BLaER1 (cell line): ENCODE measurements at regions not wholly inside any gene's neighbourhood (a gene's known extent, or its start where the extent isn't known, plus 50 kb on each side); places are given as distances from the start of the nearest gene placed in this dataset.

Experiments
- H3K27ac ChIP-seq: shearing (Covaris generic); formaldehyde crosslinking; 2 replicates; pipeline ENCODE4 v1.8.1; 2022
- H3K27me3 ChIP-seq: shearing (Covaris generic); formaldehyde crosslinking; 2 replicates; pipeline ENCODE4 v1.8.1; 2022
- H3K36me3 ChIP-seq: shearing (Covaris generic); formaldehyde crosslinking; 2 replicates; pipeline ENCODE4 v1.8.1; 2022
- H3K4me1 ChIP-seq: shearing (Covaris generic); formaldehyde crosslinking; 2 replicates; pipeline ENCODE4 v1.8.1; 2022
- H3K4me2 ChIP-seq: shearing (Covaris generic); formaldehyde crosslinking; 2 replicates; pipeline ENCODE4 v1.8.1; 2022
- H3K4me3 ChIP-seq: shearing (Covaris generic); formaldehyde crosslinking; 2 replicates; pipeline ENCODE4 v1.8.1; 2022
- H3K9ac ChIP-seq: shearing (Covaris generic); formaldehyde crosslinking; 2 replicates; pipeline ENCODE4 v1.8.1; 2022
- H3K9me3 ChIP-seq: shearing (Covaris generic); formaldehyde crosslinking; 2 replicates; pipeline ENCODE4 v1.8.1; 2022
- H4K20me1 ChIP-seq: shearing (Covaris generic); formaldehyde crosslinking; 2 replicates; pipeline ENCODE4 v1.8.1; 2022
- Cebpa-rat ChIP-seq: shearing (Covaris generic); IDR thresholded peaks from 2 replicates; pipeline ENCODE4 v1.8.1; 2022

DNA sequence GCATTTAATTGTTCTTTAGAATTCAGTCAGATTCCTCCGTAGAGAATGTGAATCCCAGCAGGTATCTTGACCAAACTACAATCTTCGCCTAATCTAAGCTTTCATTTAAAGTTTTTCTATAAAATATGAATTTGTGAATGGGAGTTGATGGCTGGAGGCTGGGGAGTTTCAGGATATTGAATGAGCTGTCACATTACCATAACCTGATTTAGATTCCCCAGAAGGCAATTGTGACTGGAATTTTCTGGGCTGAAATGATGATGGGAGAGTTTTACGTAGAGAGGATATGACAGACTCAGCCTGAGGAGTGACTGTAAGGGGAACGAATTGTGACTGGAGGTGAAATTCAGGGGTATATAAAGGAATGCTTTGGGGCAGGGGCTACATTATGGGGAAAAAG lies 411.7 kb upstream of the FZD8 start:
- Histone ChIP-seq H3K4me1 (peaks cover 19% of the 10 kb centered on the region), H3K36me3 (no peaks in the 10 kb centered on the region), H3K4me3 (no peak overlapping the region), H3K4me2 (no peak overlapping the region), H4K20me1 (no peaks in the 10 kb centered on the region), H3K9me3 (peaks cover 19% of the 10 kb centered on the region), H3K9ac (no peak overlapping the region), H3K27me3 (no peaks in the 10 kb centered on the region), H3K27ac (no peak overlapping the region)
- TF ChIP-seq Cebpa-rat = no peak

DNA sequence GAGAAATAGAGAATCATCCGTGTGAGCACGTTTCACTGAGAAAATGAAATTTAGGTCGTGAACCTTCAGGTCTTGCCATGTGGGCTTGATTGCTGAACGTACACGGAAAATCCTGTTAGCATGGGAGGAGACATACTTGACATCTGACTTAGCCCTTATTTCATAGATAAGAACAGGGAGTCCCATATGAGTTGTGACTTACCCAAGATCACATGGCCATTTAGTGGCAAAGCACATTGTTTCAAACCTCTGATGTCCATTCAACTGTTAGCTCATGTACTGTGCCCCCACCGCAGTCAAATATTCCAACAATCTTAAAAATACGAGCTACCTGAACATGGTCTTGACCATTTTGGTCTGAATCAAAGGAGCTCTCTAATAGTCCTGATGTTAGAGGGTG lies 411.2 kb upstream of the FZD8 start:
- Histone ChIP-seq H3K4me1 (peaks cover 19% of the 10 kb centered on the region), H3K27me3 (no peaks in the 10 kb centered on the region), H3K4me3 (no peak overlapping the region), H3K9me3 (peaks cover 14% of the 10 kb centered on the region), H3K27ac (no peak overlapping the region), H3K4me2 (no peak overlapping the region), H3K9ac (no peak overlapping the region), H4K20me1 (no peaks in the 10 kb centered on the region), H3K36me3 (no peaks in the 10 kb centered on the region)
- no peak for TF ChIP-seq Cebpa-rat

GRCh38 chr10:36051500-36051991 lies 409.4 kb upstream of the FZD8 start:
- Histone ChIP-seq H3K9me3 (peaks cover 7% of the 10 kb centered on the region; the same call in 1 of the 2 replicates), H3K4me3 (no peak overlapping the region), H3K27ac (no peak overlapping the region), H3K4me2 (peak overlapping the region; percentile 65), H4K20me1 (no peaks in the 10 kb centered on the region), H3K27me3 (no peaks in the 10 kb centered on the region), H3K9ac (no peak overlapping the region), H3K36me3 (no peaks in the 10 kb centered on the region), H3K4me1 (peaks cover 19% of the 10 kb centered on the region)
- no peak for TF ChIP-seq Cebpa-rat

DNA sequence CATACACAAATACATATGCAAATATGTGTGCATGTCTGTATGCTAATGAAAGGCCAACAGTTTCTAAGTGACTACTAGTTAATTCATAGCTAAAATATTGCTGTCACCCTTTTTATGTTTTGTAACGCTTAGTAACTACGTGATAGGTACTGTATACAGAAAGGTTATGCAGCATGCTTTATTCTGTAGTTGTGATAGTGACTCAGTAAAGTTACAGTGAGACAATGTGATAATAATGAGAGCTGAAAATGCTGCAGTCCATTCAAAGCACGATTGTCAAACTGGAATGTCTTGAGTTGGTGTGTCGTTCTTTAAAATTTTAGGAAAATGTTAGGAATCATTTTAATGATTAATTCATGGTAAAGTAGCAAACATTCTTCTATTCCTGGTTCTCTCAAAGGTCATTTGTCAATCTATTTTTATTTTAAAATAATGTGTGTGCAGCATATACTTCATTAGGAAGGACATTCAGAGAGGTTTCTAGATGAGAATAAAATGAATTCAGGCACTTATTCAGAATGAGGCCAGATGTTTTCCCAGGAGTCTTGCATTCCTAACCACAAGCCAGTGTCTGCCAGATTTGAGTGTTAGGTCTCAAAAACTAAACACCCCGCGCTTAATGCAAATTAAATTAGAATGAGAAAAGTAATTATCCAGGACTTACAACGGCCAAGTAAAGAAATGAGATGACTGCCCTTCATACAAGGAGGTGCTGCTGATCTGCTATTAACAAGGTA lies 408.8 kb upstream of the FZD8 start:
- Histone ChIP-seq H3K4me1 (peaks cover 19% of the 10 kb centered on the region), H3K27ac (no peak overlapping the region), H3K27me3 (no peaks in the 10 kb centered on the region), H3K9ac (no peak overlapping the region), H3K36me3 (no peaks in the 10 kb centered on the region), H3K4me3 (no peak overlapping the region), H3K4me2 (peak overlapping the region; percentile 65), H4K20me1 (no peaks in the 10 kb centered on the region), H3K9me3 (peaks cover 7% of the 10 kb centered on the region; the same call in 1 of the 2 replicates)
- TF ChIP-seq Cebpa-rat = no peak

DNA sequence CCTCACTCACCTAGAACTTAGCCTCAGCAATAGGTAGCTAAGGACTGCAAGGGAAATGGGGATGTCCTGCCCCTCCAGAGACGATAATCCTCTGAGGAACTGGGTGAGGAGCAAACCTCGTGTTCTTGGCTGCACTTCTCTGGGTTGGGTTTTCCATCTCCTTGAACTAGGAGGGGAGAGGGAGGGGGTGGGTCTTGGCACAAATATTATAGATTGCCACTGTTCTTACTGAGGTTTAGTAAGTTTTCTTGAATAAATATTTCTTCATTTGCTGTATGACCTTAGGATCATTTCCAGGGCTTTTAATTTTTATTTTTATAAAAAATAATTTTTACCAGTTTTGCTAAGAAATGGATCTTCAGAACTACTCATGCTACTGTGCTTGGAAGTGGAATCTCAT lies 406.7 kb upstream of the FZD8 start:
- Histone ChIP-seq H3K4me2 (no peak overlapping the region), H3K4me1 (peaks cover 19% of the 10 kb centered on the region), H3K4me3 (no peak overlapping the region), H3K9me3 (no peaks in the 10 kb centered on the region), H4K20me1 (no peaks in the 10 kb centered on the region), H3K36me3 (no peaks in the 10 kb centered on the region), H3K9ac (no peak overlapping the region), H3K27ac (no peak overlapping the region), H3K27me3 (no peaks in the 10 kb centered on the region)
- TF ChIP-seq Cebpa-rat = no peak

DNA sequence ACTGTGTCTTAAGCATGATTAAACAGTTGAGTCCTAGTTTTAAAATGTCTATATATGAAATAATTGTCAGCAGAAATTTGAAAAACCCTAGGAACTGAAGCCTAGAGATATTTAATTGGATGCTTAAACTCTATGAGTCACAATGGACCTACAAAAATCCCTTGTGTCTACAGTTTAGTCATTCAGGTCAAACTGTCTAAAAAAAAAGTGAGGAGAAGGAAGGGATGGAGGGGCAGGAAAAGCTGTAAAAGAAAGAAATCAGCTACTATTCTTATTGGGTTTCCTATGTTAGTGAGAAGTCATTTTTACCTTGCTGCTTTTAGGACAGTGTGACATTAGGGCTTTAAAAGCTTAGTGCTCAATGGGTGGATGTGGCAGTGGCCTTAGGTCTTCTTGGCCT lies 406.1 kb upstream of the FZD8 start:
- no peaks in the 10 kb centered on the region for H3K36me3 ChIP-seq
- no peak overlapping the region for H3K27ac ChIP-seq
- H3K9me3 ChIP-seq = no peaks in the 10 kb centered on the region
- no peak for TF ChIP-seq Cebpa-rat
- H3K27me3 ChIP-seq = no peaks in the 10 kb centered on the region
- peaks cover 19% of the 10 kb centered on the region for H3K4me1 ChIP-seq
- H3K4me2 ChIP-seq = no peak overlapping the region
- H3K9ac ChIP-seq = no peak overlapping the region
- no peak overlapping the region for H3K4me3 ChIP-seq
- H4K20me1 ChIP-seq = no peaks in the 10 kb centered on the region

- Histone ChIP-seq H3K9ac (no peak overlapping the region), H3K4me1 (no peaks in the 10 kb centered on the region), H3K27ac (no peak overlapping the region), H3K27me3 (no peaks in the 10 kb centered on the region), H4K20me1 (no peaks in the 10 kb centered on the region), H3K9me3 (no peaks in the 10 kb centered on the region), H3K4me3 (no peak overlapping the region), H3K36me3 (no peaks in the 10 kb centered on the region), H3K4me2 (no peak overlapping the region)
- TF ChIP-seq Cebpa-rat = no peak
Measured at GRCh38 chr10:36042135-36042534, 400.0 kb upstream of the FZD8 start.

- no peaks in the 10 kb centered on the region for H4K20me1 ChIP-seq
- no peaks in the 10 kb centered on the region for H3K9me3 ChIP-seq
- no peak overlapping the region for H3K4me2 ChIP-seq
- H3K36me3 ChIP-seq = no peaks in the 10 kb centered on the region
- no peak overlapping the region for H3K9ac ChIP-seq
- TF ChIP-seq Cebpa-rat = no peak
- no peaks in the 10 kb centered on the region for H3K27me3 ChIP-seq
- no peak overlapping the region for H3K4me3 ChIP-seq
- H3K4me1 ChIP-seq = no peaks in the 10 kb centered on the region
- H3K27ac ChIP-seq = no peak overlapping the region
Measured at GRCh38 chr10:36038316-36038955, 396.3 kb upstream of the FZD8 start.

DNA sequence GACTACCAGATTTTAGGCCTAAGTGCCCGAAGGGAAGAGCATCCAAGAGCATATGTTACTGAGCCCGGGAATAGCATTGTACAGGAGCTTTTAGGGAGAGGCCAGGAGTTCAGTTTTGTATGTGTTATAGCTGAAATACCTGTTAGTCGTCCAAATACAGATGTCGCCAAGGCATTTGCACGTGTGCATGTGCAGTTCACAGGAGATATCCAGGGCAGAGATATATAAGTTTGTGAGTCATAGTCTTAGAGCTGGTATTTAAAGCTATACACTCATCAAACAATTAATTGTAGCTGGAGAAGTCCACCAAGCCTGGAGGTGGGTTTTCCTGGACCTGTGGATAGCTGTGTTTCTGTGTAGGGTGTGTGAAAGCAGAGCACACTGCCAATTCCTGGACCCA lies 394.0 kb upstream of the FZD8 start:
- no peak overlapping the region for H3K27ac ChIP-seq
- no peak overlapping the region for H3K9ac ChIP-seq
- no peaks in the 10 kb centered on the region for H3K9me3 ChIP-seq
- H3K27me3 ChIP-seq = no peaks in the 10 kb centered on the region
- no peak overlapping the region for H3K4me2 ChIP-seq
- no peaks in the 10 kb centered on the region for H3K4me1 ChIP-seq
- no peaks in the 10 kb centered on the region for H3K36me3 ChIP-seq
- no peak overlapping the region for H3K4me3 ChIP-seq
- no peaks in the 10 kb centered on the region for H4K20me1 ChIP-seq
- TF ChIP-seq Cebpa-rat = no peak

DNA sequence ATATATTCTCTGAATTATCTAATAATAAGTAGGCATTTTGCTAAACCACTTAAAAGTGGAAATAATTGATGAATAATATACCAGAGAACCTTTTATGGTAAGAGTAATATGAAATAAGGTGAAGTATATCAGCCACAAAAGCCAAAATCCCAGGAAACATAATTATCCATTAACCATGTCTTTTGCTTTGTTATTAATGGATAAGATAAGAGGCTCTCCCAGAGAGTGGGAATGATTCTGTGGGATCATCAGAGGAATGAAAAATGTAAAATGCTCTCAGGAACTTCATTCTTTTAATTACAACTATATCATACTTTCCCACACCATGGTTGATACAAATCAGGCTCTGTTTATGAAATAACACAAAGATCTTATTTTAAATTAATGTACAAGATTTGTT lies 391.7 kb upstream of the FZD8 start:
- Histone ChIP-seq H3K9me3 (no peaks in the 10 kb centered on the region), H3K9ac (no peak overlapping the region), H3K27me3 (no peaks in the 10 kb centered on the region), H3K4me3 (no peak overlapping the region), H4K20me1 (no peaks in the 10 kb centered on the region), H3K36me3 (no peaks in the 10 kb centered on the region), H3K4me2 (no peak overlapping the region), H3K27ac (no peak overlapping the region), H3K4me1 (no peaks in the 10 kb centered on the region)
- TF ChIP-seq Cebpa-rat = no peak
